ENCODE measurements at regions not wholly inside any gene's neighbourhood (a gene's known extent, or its start where the extent isn't known, plus 50 kb on each side); places are given as distances from the start of the nearest gene placed in this dataset.

DNA sequence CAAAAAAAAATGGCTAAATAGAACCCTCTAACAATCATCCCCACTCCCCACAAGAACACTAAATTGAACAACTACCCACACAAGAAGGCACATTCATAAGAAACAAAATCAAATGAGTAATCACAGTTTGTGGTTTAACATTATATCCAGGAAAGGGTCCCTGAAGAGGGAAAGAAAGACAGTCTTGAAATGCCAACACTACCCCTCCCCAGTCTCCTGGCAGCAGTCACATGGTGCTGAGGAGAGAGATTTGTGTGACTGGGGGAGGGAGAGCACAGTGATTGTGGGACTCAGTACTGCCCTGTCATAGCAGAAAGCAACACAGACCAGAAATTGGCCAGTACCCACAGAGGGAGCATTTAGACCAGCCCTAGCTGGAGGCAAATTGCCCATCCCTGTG lies 443.7 kb upstream of the BTBD3 start:
- Histone ChIP-seq H3K36me3 (ENCODE audit: insufficient read depth) (no peaks in the 10 kb centered on the region), H4K20me1 (ENCODE audit: insufficient read depth) (no peaks in the 10 kb centered on the region), H2AFZ (ENCODE audit: low read depth) (no peak overlapping the region), H3K4me3 (IDR thresholded peaks at IDR 0.05; ENCODE audit: insufficient read depth, low read depth, low read length) (no peak overlapping the region), H3K79me2 (ENCODE audit: insufficient read depth, low read depth) (no peaks in the 10 kb centered on the region), H3K4me1 (ENCODE audit: low read depth, poor library complexity, severe bottlenecking) (no peaks in the 10 kb centered on the region), H3K27ac (no peak overlapping the region), H3K9ac (no peak overlapping the region), H3K4me2 (no peak overlapping the region), H3K27me3 (ENCODE audit: insufficient read depth, low read depth) (no peaks in the 10 kb centered on the region)
- TF ChIP-seq CTCF (conservative IDR thresholded peaks at IDR 0.05; ENCODE audit: low read depth, low read length): no peak

DNA sequence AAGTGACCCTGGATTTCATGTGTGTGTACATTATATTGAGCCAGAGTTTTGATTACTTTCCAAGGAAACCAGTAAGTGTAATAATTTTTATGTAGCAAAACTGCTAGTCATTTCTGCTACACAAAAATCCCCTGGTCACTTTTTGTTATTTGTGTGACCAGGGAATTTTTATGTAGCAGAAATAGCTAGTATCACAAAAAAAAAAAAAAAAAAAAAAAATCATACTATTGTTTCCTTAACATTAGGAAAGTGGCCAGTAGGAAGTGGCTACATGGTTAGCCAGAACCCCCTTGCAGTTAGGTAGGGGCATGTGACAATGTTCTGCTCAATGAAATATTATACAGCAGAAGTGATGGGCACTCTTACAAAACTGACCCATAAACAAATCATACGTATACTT lies 434.0 kb upstream of the BTBD3 start:
- Histone ChIP-seq H2AFZ (ENCODE audit: low read depth) (no peak overlapping the region), H3K4me2 (no peak overlapping the region), H3K27ac (no peak overlapping the region), H3K4me1 (ENCODE audit: low read depth, poor library complexity, severe bottlenecking) (no peaks in the 10 kb centered on the region), H3K4me3 (IDR thresholded peaks at IDR 0.05; ENCODE audit: insufficient read depth, low read depth, low read length) (no peak overlapping the region), H3K79me2 (ENCODE audit: insufficient read depth, low read depth) (no peaks in the 10 kb centered on the region), H3K9ac (no peak overlapping the region), H4K20me1 (ENCODE audit: insufficient read depth) (no peaks in the 10 kb centered on the region), H3K36me3 (ENCODE audit: insufficient read depth) (no peaks in the 10 kb centered on the region), H3K27me3 (ENCODE audit: insufficient read depth, low read depth) (no peaks in the 10 kb centered on the region)
- no peak for TF ChIP-seq CTCF (conservative IDR thresholded peaks at IDR 0.05; ENCODE audit: low read depth, low read length)

DNA sequence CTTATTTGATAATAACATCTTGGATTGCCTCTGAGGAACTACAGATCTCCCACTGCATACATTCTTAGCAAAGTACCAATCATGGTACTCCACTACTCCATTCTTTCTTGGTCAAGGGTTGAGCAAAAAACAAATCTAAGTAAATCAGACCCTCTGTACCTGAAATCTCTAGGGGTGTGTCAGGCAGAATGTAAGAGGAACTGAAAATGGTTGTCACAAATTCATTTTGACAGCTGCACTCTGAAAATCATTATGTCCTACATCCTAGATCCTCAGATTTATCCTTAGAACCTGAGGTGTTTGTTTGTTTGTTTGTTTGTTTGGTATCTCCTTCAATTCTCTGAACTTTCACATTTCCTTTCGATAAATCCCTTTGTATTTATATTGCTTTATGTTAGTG lies 433.2 kb upstream of the BTBD3 start:
- no peaks in the 10 kb centered on the region for H4K20me1 ChIP-seq (ENCODE audit: insufficient read depth)
- H3K79me2 ChIP-seq (ENCODE audit: insufficient read depth, low read depth): no peaks in the 10 kb centered on the region
- no peak for TF ChIP-seq CTCF (conservative IDR thresholded peaks at IDR 0.05; ENCODE audit: low read depth, low read length)
- H3K4me1 ChIP-seq (ENCODE audit: low read depth, poor library complexity, severe bottlenecking): no peaks in the 10 kb centered on the region
- H3K9ac ChIP-seq: no peak overlapping the region
- H3K27ac ChIP-seq: no peak overlapping the region
- H3K27me3 ChIP-seq (ENCODE audit: insufficient read depth, low read depth): no peaks in the 10 kb centered on the region
- no peak overlapping the region for H3K4me3 ChIP-seq (IDR thresholded peaks at IDR 0.05; ENCODE audit: insufficient read depth, low read depth, low read length)
- H2AFZ ChIP-seq (ENCODE audit: low read depth): no peak overlapping the region
- H3K36me3 ChIP-seq (ENCODE audit: insufficient read depth): no peaks in the 10 kb centered on the region
- no peak overlapping the region for H3K4me2 ChIP-seq

DNA sequence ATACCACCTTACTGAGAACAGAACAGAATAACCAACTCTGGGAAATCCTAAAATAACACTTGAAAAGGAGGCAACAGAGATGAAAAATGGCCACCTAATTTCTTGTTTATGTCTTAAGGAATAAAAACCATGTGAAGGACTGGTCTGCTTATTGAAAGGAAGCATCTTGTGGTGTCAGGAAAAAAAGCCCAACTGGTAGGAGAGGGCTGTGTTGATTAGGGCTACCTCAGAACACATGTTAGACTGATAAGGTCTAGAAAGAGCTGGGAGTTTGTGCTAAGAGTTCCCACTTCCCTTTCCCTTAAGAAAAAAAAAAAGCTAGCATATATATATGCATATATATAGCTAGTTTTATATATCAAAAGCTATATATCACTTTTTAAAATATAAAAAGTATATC lies 425.3 kb upstream of the BTBD3 start:
- H2AFZ ChIP-seq (ENCODE audit: low read depth): no peak overlapping the region
- H3K27me3 ChIP-seq (ENCODE audit: insufficient read depth, low read depth): no peaks in the 10 kb centered on the region
- H3K9ac ChIP-seq: no peak overlapping the region
- H3K36me3 ChIP-seq (ENCODE audit: insufficient read depth): no peaks in the 10 kb centered on the region
- no peaks in the 10 kb centered on the region for H3K79me2 ChIP-seq (ENCODE audit: insufficient read depth, low read depth)
- no peak overlapping the region for H3K27ac ChIP-seq
- H3K4me2 ChIP-seq: no peak overlapping the region
- no peaks in the 10 kb centered on the region for H3K4me1 ChIP-seq (ENCODE audit: low read depth, poor library complexity, severe bottlenecking)
- no peak for TF ChIP-seq CTCF (conservative IDR thresholded peaks at IDR 0.05; ENCODE audit: low read depth, low read length)
- H3K4me3 ChIP-seq (IDR thresholded peaks at IDR 0.05; ENCODE audit: insufficient read depth, low read depth, low read length): no peak overlapping the region
- no peaks in the 10 kb centered on the region for H4K20me1 ChIP-seq (ENCODE audit: insufficient read depth)

DNA sequence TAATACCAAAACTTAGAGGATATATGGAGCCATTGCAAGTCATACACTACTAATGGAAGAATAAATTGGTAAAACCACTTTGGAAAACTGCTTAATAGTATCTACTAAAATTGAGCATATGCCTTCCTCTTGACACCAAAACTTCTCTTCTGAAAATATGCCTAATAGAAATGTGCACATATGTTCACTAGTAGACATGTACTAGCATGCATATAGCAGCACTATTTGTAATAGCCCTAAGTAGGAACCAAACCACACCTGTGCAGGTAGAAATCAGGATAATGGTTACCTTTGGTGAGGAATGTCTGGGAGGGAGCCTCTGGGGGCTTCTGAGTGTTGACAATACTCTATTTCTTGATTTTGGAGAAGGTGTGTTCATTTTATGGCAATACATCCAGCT lies 424.8 kb upstream of the BTBD3 start:
- no peak for TF ChIP-seq CTCF (conservative IDR thresholded peaks at IDR 0.05; ENCODE audit: low read depth, low read length)
- Histone ChIP-seq H4K20me1 (ENCODE audit: insufficient read depth) (no peaks in the 10 kb centered on the region), H2AFZ (ENCODE audit: low read depth) (no peak overlapping the region)

More for the DNA sequence above, 424.8 kb upstream of the BTBD3 start:
- Histone ChIP-seq H3K27me3 (ENCODE audit: insufficient read depth, low read depth) (no peaks in the 10 kb centered on the region), H3K79me2 (ENCODE audit: insufficient read depth, low read depth) (no peaks in the 10 kb centered on the region), H3K36me3 (ENCODE audit: insufficient read depth) (no peaks in the 10 kb centered on the region), H3K9ac (no peak overlapping the region), H3K4me3 (IDR thresholded peaks at IDR 0.05; ENCODE audit: insufficient read depth, low read depth, low read length) (no peak overlapping the region), H3K27ac (no peak overlapping the region), H3K4me1 (ENCODE audit: low read depth, poor library complexity, severe bottlenecking) (no peaks in the 10 kb centered on the region), H3K4me2 (no peak overlapping the region)

Data from KMS-11 (cell line).